GM12873 (cell line): ENCODE measurements at regions not wholly inside any gene's neighbourhood (a gene's known extent, or its start where the extent isn't known, plus 50 kb on each side); places are given as distances from the start of the nearest gene placed in this dataset.

ENCODE experiments used
- CTCF ChIP-seq: IDR thresholded peaks from 2 replicates; pipeline ENCODE4 v1.5.1; 2012; ENCODE audit warnings: low read depth, mild to moderate bottlenecking, moderate library complexity, low read length, control low read depth; ENCODE audit not compliant: insufficient read depth; ENCODE audit errors: missing control alignments

- no peak for TF ChIP-seq CTCF
Observed at GRCh38 chr18:65671621-65672415, 79.0 kb upstream of the CDH7 start.

- TF ChIP-seq CTCF: no peak
Observed at GRCh38 chr18:65661391-65661790, 89.4 kb upstream of the CDH7 start.

GRCh38 chr18:65659912-65660311 is 90.9 kb upstream of the CDH7 start:
- no peak for TF ChIP-seq CTCF

- no peak for TF ChIP-seq CTCF
Observed at GRCh38 chr18:65659312-65659711, 91.5 kb upstream of the CDH7 start.

- no peak for TF ChIP-seq CTCF
Observed at GRCh38 chr18:65651192-65651591, 99.6 kb upstream of the CDH7 start.

GRCh38 chr18:65632236-65632635 is 118.6 kb upstream of the CDH7 start:
- no peak for TF ChIP-seq CTCF

GRCh38 chr18:65631766-65632165 is 119.0 kb upstream of the CDH7 start:
- no peak for TF ChIP-seq CTCF
